ENCODE measurements at regions not wholly inside any gene's neighbourhood (a gene's known extent, or its start where the extent isn't known, plus 50 kb on each side); places are given as distances from the start of the nearest gene placed in this dataset.

DNA sequence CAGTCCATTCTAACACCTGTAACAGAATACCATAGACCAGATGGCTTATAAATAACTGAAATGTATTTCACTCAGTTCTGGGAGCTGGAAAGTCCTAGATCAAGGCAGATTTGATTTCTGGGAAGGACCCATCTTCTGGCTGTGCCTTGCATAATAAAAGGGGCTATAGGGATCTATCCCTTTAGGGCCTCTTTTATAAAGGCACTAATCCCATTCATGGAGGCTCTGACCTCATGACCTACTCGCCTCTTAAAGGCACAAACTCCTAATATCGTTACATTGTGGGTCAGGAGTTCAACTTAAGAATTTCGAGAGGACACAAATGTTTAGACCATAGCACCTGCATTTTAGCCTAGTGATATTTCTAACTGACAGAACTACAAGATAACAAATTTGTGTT is 619.0 kb downstream of the CDH18 start:
- Histone ChIP-seq H3K36me3 (ENCODE audit: low read depth) (no peaks in the 10 kb centered on the region), H3K27ac (no peak overlapping the region), H3K27me3 (replicated peaks; ENCODE audit: insufficient read depth) (no peaks in the 10 kb centered on the region), H3K9me3 (ENCODE audit: low read depth) (no peaks in the 10 kb centered on the region), H2AFZ (no peak overlapping the region), H3F3A (ENCODE audit: insufficient read depth) (no peaks in the 10 kb centered on the region), H3K9me2 (ENCODE audit: insufficient read depth) (no peaks in the 10 kb centered on the region), H3K9ac (no peak overlapping the region), H3K4me2 (ENCODE audit: unreplicated experiment) (no peak overlapping the region), H3K79me2 (ENCODE audit: insufficient read depth) (no peaks in the 10 kb centered on the region), H4K20me1 (ENCODE audit: insufficient read depth) (no peaks in the 10 kb centered on the region), H3K4me1 (ENCODE audit: insufficient read depth) (no peaks in the 10 kb centered on the region), H3K4me3 (no peak overlapping the region)
- in situ Hi-C loops (cut with MboI), result no loop called here
- WGBS, 2 experiments (ENCODE audit: low coverage in 1 of 2, low lambda C conversion rate in 2 of 2, missing lambda C conversion rate in 2 of 2), result 18 to 26% methylated on average over 3 of the region's 3 CpGs
- no peak for TF ChIP-seq EZH2 (IDR thresholded peaks at IDR 0.05; ENCODE audit: insufficient read depth, poor library complexity, severe bottlenecking)
- no peak for TF ChIP-seq EZH2phosphoT487 (IDR thresholded peaks at IDR 0.05; ENCODE audit: insufficient read depth, low read depth)
- no peak for DNase-seq

DNA sequence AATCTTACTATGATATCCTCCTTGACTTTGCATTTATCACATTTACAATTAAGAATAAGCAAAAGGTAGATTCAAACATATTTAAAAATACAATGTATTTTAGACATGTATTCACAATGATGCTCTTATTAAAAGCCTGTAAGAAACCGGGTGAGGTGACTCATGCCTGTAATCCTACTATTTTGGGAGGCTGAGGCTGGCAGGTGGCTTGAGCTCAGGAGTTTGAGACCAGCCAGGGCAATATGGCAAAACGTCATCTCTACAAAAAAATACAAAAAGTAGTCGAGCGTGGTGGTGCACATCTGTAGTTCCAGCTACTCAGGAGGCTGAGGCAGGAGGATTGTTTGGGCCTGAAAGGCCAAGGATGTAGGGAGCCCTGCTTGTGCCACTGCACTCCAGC is 618.4 kb downstream of the CDH18 start:
- Histone ChIP-seq H2AFZ (no peak overlapping the region), H4K20me1 (ENCODE audit: insufficient read depth) (no peaks in the 10 kb centered on the region), H3K9me2 (ENCODE audit: insufficient read depth) (no peaks in the 10 kb centered on the region), H3K79me2 (ENCODE audit: insufficient read depth) (no peaks in the 10 kb centered on the region), H3K27ac (no peak overlapping the region), H3K9me3 (ENCODE audit: low read depth) (no peaks in the 10 kb centered on the region), H3K4me3 (no peak overlapping the region), H3K4me2 (ENCODE audit: unreplicated experiment) (no peak overlapping the region), H3F3A (ENCODE audit: insufficient read depth) (no peaks in the 10 kb centered on the region), H3K27me3 (replicated peaks; ENCODE audit: insufficient read depth) (no peaks in the 10 kb centered on the region), H3K9ac (no peak overlapping the region), H3K36me3 (ENCODE audit: low read depth) (no peaks in the 10 kb centered on the region), H3K4me1 (ENCODE audit: insufficient read depth) (no peaks in the 10 kb centered on the region)
- in situ Hi-C loops (cut with MboI), result no loop called here
- TF ChIP-seq EZH2phosphoT487 (IDR thresholded peaks at IDR 0.05; ENCODE audit: insufficient read depth, low read depth) (no peak), EZH2 (IDR thresholded peaks at IDR 0.05; ENCODE audit: insufficient read depth, poor library complexity, severe bottlenecking) (no peak)
- WGBS, 2 experiments (ENCODE audit: low coverage in 1 of 2, low lambda C conversion rate in 2 of 2, missing lambda C conversion rate in 2 of 2), result 16 to 20% methylated on average over 4 of the region's 4 CpGs
- no peak for DNase-seq

DNA sequence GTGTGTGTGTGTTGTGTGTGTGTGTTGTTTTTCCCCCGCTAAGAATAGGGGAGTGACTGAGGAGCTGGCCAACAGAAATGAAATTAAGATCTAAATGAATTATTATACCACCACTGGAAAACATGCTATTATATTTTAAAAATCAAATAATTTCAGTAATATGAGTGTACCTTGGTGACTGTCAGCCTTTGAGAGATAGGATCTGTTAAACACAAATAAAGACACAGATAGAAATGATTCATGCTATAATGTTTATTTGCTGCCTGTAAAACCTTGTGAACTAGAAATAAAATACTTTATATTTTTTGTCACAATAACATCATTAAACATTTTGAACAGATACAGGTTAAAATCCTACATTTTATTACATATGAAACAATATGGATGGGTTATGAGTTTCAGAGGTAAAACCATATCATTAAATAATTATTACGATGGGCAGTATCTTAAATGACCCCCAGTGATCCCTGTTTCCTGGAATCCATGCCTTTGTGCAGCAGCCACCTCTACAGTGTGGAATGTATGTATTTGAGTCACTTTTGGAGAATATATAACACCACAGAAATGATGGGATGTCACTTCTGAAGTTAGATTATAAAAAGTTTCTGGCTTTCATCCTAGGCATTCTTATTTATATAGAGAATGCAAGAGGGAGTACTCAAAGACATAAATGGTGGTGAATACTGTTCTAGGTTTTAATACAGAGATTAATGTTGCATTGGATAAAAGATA is 617.2 kb downstream of the CDH18 start:
- TF ChIP-seq EZH2 (IDR thresholded peaks at IDR 0.05; ENCODE audit: insufficient read depth, poor library complexity, severe bottlenecking), result no peak
- TF ChIP-seq EZH2phosphoT487 (IDR thresholded peaks at IDR 0.05; ENCODE audit: insufficient read depth, low read depth), result no peak
- no peaks in the 10 kb centered on the region for H3K36me3 ChIP-seq (ENCODE audit: low read depth)
- no peak overlapping the region for H3K9ac ChIP-seq
- 2 to 10% methylated on average over 2 of the region's 2 CpGs for WGBS, 2 experiments (ENCODE audit: low coverage in 1 of 2, low lambda C conversion rate in 2 of 2, missing lambda C conversion rate in 2 of 2)
- no peak for DNase-seq
- no peaks in the 10 kb centered on the region for H3K4me1 ChIP-seq (ENCODE audit: insufficient read depth)
- H3K9me2 ChIP-seq (ENCODE audit: insufficient read depth), result no peaks in the 10 kb centered on the region
- in situ Hi-C loops (cut with MboI), result no loop called here
- no peak overlapping the region for H3K27ac ChIP-seq
- no peaks in the 10 kb centered on the region for H3F3A ChIP-seq (ENCODE audit: insufficient read depth)
- H3K4me3 ChIP-seq, result no peak overlapping the region
- H2AFZ ChIP-seq, result no peak overlapping the region
- no peaks in the 10 kb centered on the region for H3K9me3 ChIP-seq (ENCODE audit: low read depth)
- H3K79me2 ChIP-seq (ENCODE audit: insufficient read depth), result no peaks in the 10 kb centered on the region
- no peaks in the 10 kb centered on the region for H3K27me3 ChIP-seq (replicated peaks; ENCODE audit: insufficient read depth)
- H3K4me2 ChIP-seq (ENCODE audit: unreplicated experiment), result no peak overlapping the region
- H4K20me1 ChIP-seq (ENCODE audit: insufficient read depth), result no peaks in the 10 kb centered on the region

DNA sequence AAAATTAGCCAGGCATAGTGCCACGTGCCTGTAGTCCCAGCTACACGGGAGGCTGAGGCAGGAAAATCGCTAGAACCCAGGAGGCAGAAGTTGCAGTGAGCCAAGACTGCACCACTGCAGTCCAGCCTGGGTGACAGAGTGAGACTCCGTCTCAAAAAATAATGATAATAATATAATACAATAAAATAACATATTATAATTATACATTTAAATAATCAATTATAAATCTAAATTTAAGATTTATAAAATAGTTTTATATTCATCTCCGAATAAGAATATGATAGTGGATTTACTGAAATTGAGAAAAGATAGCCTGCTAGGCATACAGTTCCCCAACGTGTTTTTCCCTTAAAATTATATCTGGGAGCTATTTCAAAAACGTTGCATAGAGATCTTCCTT is 599.6 kb downstream of the CDH18 start:
- Histone ChIP-seq H3K79me2 (ENCODE audit: insufficient read depth) (no peaks in the 10 kb centered on the region), H3K27me3 (replicated peaks; ENCODE audit: insufficient read depth) (no peaks in the 10 kb centered on the region), H3K36me3 (ENCODE audit: low read depth) (no peaks in the 10 kb centered on the region), H3K4me1 (ENCODE audit: insufficient read depth) (no peaks in the 10 kb centered on the region), H3K9me2 (ENCODE audit: insufficient read depth) (no peaks in the 10 kb centered on the region), H2AFZ (no peak overlapping the region), H3K9me3 (ENCODE audit: low read depth) (peaks cover 2% of the 10 kb centered on the region), H3K4me2 (ENCODE audit: unreplicated experiment) (no peak overlapping the region), H3K27ac (no peak overlapping the region), H3K9ac (no peak overlapping the region), H3K4me3 (no peak overlapping the region), H4K20me1 (ENCODE audit: insufficient read depth) (no peaks in the 10 kb centered on the region), H3F3A (ENCODE audit: insufficient read depth) (no peaks in the 10 kb centered on the region)
- WGBS, 2 experiments (ENCODE audit: low coverage in 1 of 2, low lambda C conversion rate in 2 of 2, missing lambda C conversion rate in 2 of 2), result 19 to 23% methylated on average over 7 of the region's 7 CpGs
- TF ChIP-seq EZH2 (IDR thresholded peaks at IDR 0.05; ENCODE audit: insufficient read depth, poor library complexity, severe bottlenecking) (no peak), EZH2phosphoT487 (IDR thresholded peaks at IDR 0.05; ENCODE audit: insufficient read depth, low read depth) (no peak)
- in situ Hi-C loops (cut with MboI), result no loop called here
- no peak for DNase-seq
